A673 (cell line): ENCODE measurements at regions not wholly inside any gene's neighbourhood (a gene's known extent, or its start where the extent isn't known, plus 50 kb on each side); places are given as distances from the start of the nearest gene placed in this dataset.
"Not testable (repeated sequence)": the region's sequence is repeated elsewhere in the genome, so short reads cannot be mapped to it uniquely, and the experiment has no call there.

ENCODE experiments used
- BruUV-seq: library from RNA; stranded (reverse); fragments of 400-500 nt; replicated peaks from 2 replicates; lab custom pipeline; 2021; lab: Mats Ljungman, UMichigan
- CTCF ChIA-PET: fragments of 300-600 bp; sonication (Branson Sonifier 250); formaldehyde crosslinking; loops from one replicate; lab custom pipeline; 2022; ENCODE audit warnings: antibody characterized with exemption; lab: Charles Lee
- POLR2A ChIA-PET: fragments of 300-600 bp; sonication (Branson Sonifier 250); formaldehyde crosslinking; loops from one replicate; lab custom pipeline; 2022; ENCODE audit warnings: antibody characterized with exemption; ENCODE audit not compliant: low non-redundant PET; lab: Charles Lee
- DNase-seq: peaks from one replicate; pipeline ENCODE4 v3.0.0-alpha.2; 2015; ENCODE audit warnings: low spot score
- H3K27ac ChIP-seq: fragments of 200-600 bp; sonication (generic); 2 replicates; pipeline ENCODE4 v1.5.1; 2016; ENCODE audit warnings: mixed run types, low read depth, mild to moderate bottlenecking, mixed read lengths, antibody characterized with exemption, low read length; ENCODE audit not compliant: poor library complexity, severe bottlenecking
- H3K27me3 ChIP-seq: fragments of 200-600 bp; sonication (generic); replicated peaks from 2 replicates; pipeline ENCODE4 v1.6.1; 2017; ENCODE audit warnings: mixed run types, low read depth, mild to moderate bottlenecking, mixed read lengths, antibody characterized with exemption, low read length; ENCODE audit not compliant: insufficient read depth, poor library complexity
- H3K36me3 ChIP-seq: fragments of 200-600 bp; sonication (generic); 2 replicates; pipeline ENCODE4 v1.6.1; 2016; ENCODE audit warnings: mixed run types, mild to moderate bottlenecking, mixed read lengths, antibody characterized with exemption, low read length; ENCODE audit not compliant: insufficient read depth, poor library complexity, severe bottlenecking
- H3K4me1 ChIP-seq: fragments of 200-600 bp; sonication (generic); 2 replicates; pipeline ENCODE4 v1.6.1; 2017; ENCODE audit warnings: mixed run types, mild to moderate bottlenecking, mixed read lengths, antibody characterized with exemption, low read length; ENCODE audit not compliant: insufficient read depth, poor library complexity, severe bottlenecking
- H3K4me3 ChIP-seq: fragments of 200-600 bp; sonication (generic); 2 replicates; pipeline ENCODE4 v1.5.1; 2016; ENCODE audit warnings: low read depth, mixed run types, mild to moderate bottlenecking, mixed read lengths, low read length; ENCODE audit not compliant: poor library complexity, severe bottlenecking
- H3K9me3 ChIP-seq: fragments of 200-600 bp; sonication (generic); 2 replicates; pipeline ENCODE4 v1.6.1; 2016; ENCODE audit warnings: mixed run types, low read depth, mild to moderate bottlenecking, mixed read lengths, antibody characterized with exemption, low read length; ENCODE audit not compliant: poor library complexity, severe bottlenecking
- CTCF ChIP-seq: fragments of 300-800, 200-600 bp; sonication (generic); conservative IDR thresholded peaks from 2 replicates; pipeline ENCODE4 v1.5.1; 2017; ENCODE audit warnings: low read depth, mild to moderate bottlenecking, antibody characterized with exemption, low read length, moderate library complexity, mixed read lengths
- EZH2 ChIP-seq: fragments of 200-600 bp; sonication (generic); IDR thresholded peaks from 2 replicates; pipeline ENCODE4 v1.6.1; 2017; ENCODE audit warnings: borderline replicate concordance, low read depth, mild to moderate bottlenecking, mixed read lengths, antibody characterized with exemption, low read length; ENCODE audit not compliant: poor library complexity, severe bottlenecking
- intact Hi-C: fragments of 100-400 bp; cut with micrococcal nuclease; formaldehyde crosslinking; loops from one replicate; pipeline ENCODE4 v1.10.0; 2022; ENCODE audit not compliant: unreplicated experiment

GRCh38 chrX:14997271-14997670 is 124.0 kb downstream of the MOSPD2 start:
- no peak for DNase-seq
- Histone ChIP-seq H3K27me3 (no peaks in the 10 kb centered on the region), H3K36me3 (no peaks in the 10 kb centered on the region), H3K27ac (no peak overlapping the region), H3K4me3 (no peak overlapping the region), H3K4me1 (no peaks in the 10 kb centered on the region), H3K9me3 (no peaks in the 10 kb centered on the region)
- no TSS peak for BruUV-seq
- intact Hi-C loops = no loop called here
- TF ChIP-seq CTCF (no peak), EZH2 (no peak)
- POLR2A ChIA-PET = no interaction called here
- CTCF ChIA-PET = no interaction called here

- BruUV-seq, intact Hi-C loops, CTCF ChIA-PET, H3K27ac ChIP-seq, DNase-seq, H3K4me1 ChIP-seq, H3K27me3 ChIP-seq, H3K4me3 ChIP-seq, POLR2A ChIA-PET, H3K9me3 ChIP-seq, H3K36me3 ChIP-seq: not testable (repeated sequence)
Observed at GRCh38 chrX:14984425-14984824, 111.2 kb downstream of the MOSPD2 start.
